IMR-90 (cell line): ENCODE measurements at regions not wholly inside any gene's neighbourhood (a gene's known extent, or its start where the extent isn't known, plus 50 kb on each side); places are given as distances from the start of the nearest gene placed in this dataset.

Experiments used
- ATAC-seq: fragments of 200-7000 bp; cut with Tn5 transposase; 2 replicates; pipeline ENCODE4 v1.9.1; 2020; ENCODE audit warnings: low read depth, mild to moderate bottlenecking, moderate library complexity
- BruUV-seq: library from RNA; stranded (reverse); fragments of 400-500 nt; replicated peaks from 2 replicates; lab custom pipeline; 2021; lab: Mats Ljungman, UMichigan
- CTCF ChIA-PET: fragments of 300-600 bp; formaldehyde crosslinking; extraction: SDS; loops from one replicate; lab custom pipeline; 2021; ENCODE audit warnings: antibody characterized with exemption; lab: Yijun Ruan, JAX
- POLR2A ChIA-PET: fragments of 300-600 bp; sonication (Branson Sonifier 250); formaldehyde crosslinking; loops from one replicate; lab custom pipeline; 2022; ENCODE audit warnings: antibody characterized with exemption; ENCODE audit not compliant: unreplicated experiment; lab: Charles Lee
- DNase-seq: peaks from one replicate; pipeline ENCODE4 v3.0.0; 2013
- H2AFZ ChIP-seq: replicated peaks from 2 replicates; pipeline ENCODE3; 2013; ENCODE audit warnings: low read length, mild to moderate bottlenecking; ENCODE audit not compliant: poor library complexity
- H2AK5ac ChIP-seq: 2 replicates; pipeline ENCODE4 v1.6.1; 2013; ENCODE audit warnings: low read depth, low read length, inconsistent platforms
- H2AK9ac ChIP-seq: replicated peaks from 2 replicates; pipeline ENCODE3; 2013; ENCODE audit warnings: mild to moderate bottlenecking, low read depth, low read length, moderate library complexity; ENCODE audit not compliant: poor library complexity
- H2BK120ac ChIP-seq: 2 replicates; pipeline ENCODE4 v1.6.1; 2013; ENCODE audit warnings: low read depth, low read length, inconsistent platforms
- H2BK15ac ChIP-seq: 3 replicates; pipeline ENCODE4 v1.6.1; 2013; ENCODE audit warnings: low read depth, low read length, inconsistent platforms
- H2BK20ac ChIP-seq: 2 replicates; pipeline ENCODE4 v1.6.1; 2013; ENCODE audit warnings: low read depth, mild to moderate bottlenecking, inconsistent platforms, low read length, moderate library complexity
- H2BK5ac ChIP-seq: 2 replicates; pipeline ENCODE4 v1.6.1; 2013; ENCODE audit warnings: mild to moderate bottlenecking, low read depth, low read length, inconsistent platforms; ENCODE audit not compliant: poor library complexity, severe bottlenecking
- H3K14ac ChIP-seq: replicated peaks from 2 replicates; pipeline ENCODE4 v1.6.1; 2013; ENCODE audit warnings: low read depth, low read length, inconsistent platforms
- H3K18ac ChIP-seq: 2 replicates; pipeline ENCODE4 v1.6.1; 2013; ENCODE audit warnings: low read depth, low read length, control low read depth
- H3K23ac ChIP-seq: 2 replicates; pipeline ENCODE4 v1.6.1; 2013; ENCODE audit warnings: low read depth, low read length, inconsistent platforms
- H3K27ac ChIP-seq: 2 replicates; pipeline ENCODE4 v1.5.1; 2013; ENCODE audit warnings: mild to moderate bottlenecking, control low read depth, low read length; ENCODE audit not compliant: insufficient read depth
- H3K27me3 ChIP-seq: 2 replicates; pipeline ENCODE4 v1.6.1; 2013; ENCODE audit warnings: low read length; ENCODE audit not compliant: control insufficient read depth, insufficient read depth
- H3K36me3 ChIP-seq: 2 replicates; pipeline ENCODE4 v1.6.1; 2013; ENCODE audit warnings: low read length, mixed read lengths; ENCODE audit not compliant: control insufficient read depth, insufficient read depth
- H3K4ac ChIP-seq: 2 replicates; pipeline ENCODE4 v1.6.1; 2013; ENCODE audit warnings: low read depth, low read length, inconsistent platforms
- H3K4me1 ChIP-seq: 2 replicates; pipeline ENCODE4 v1.6.1; 2013; ENCODE audit warnings: low read length, mixed read lengths; ENCODE audit not compliant: control insufficient read depth, insufficient read depth
- H3K4me2 ChIP-seq: 2 replicates; pipeline ENCODE4 v1.6.1; 2013; ENCODE audit warnings: low read depth, mild to moderate bottlenecking, control low read depth, low read length, moderate library complexity
- H3K4me3 ChIP-seq: 2 replicates; pipeline ENCODE4 v1.5.1; 2013; ENCODE audit warnings: low read depth, mild to moderate bottlenecking, control low read depth, low read length, moderate library complexity; ENCODE audit not compliant: insufficient read depth
- H3K56ac ChIP-seq: 2 replicates; pipeline ENCODE4 v1.6.1; 2013; ENCODE audit warnings: low read length, inconsistent platforms; ENCODE audit not compliant: insufficient read depth; ENCODE audit errors: extremely low read depth
- H3K79me1 ChIP-seq, 2 experiments: 2 replicates each; pipeline ENCODE4 v1.6.1; 2013; ENCODE audit warnings: low read length in 2 of 2, inconsistent platforms in 1 of 2, low read depth in 1 of 2
- H3K9ac ChIP-seq: 2 replicates; pipeline ENCODE4 v1.6.1; 2013; ENCODE audit warnings: low read depth, low read length, control low read depth
- H3K9me1 ChIP-seq: 2 replicates; pipeline ENCODE4 v1.6.1; 2013; ENCODE audit warnings: low read length, inconsistent platforms; ENCODE audit not compliant: insufficient read depth
- H3K9me3 ChIP-seq: 2 replicates; pipeline ENCODE4 v1.6.1; 2013; ENCODE audit warnings: low read length; ENCODE audit not compliant: control insufficient read depth, insufficient read depth
- H4K20me1 ChIP-seq: 2 replicates; pipeline ENCODE4 v1.6.1; 2013; ENCODE audit warnings: low read length, inconsistent platforms; ENCODE audit not compliant: insufficient read depth
- H4K5ac ChIP-seq: 2 replicates; pipeline ENCODE4 v1.6.1; 2013; ENCODE audit warnings: mild to moderate bottlenecking, low read depth, low read length, control low read depth
- H4K8ac ChIP-seq, 2 experiments: 2 replicates each; pipeline ENCODE4 v1.6.1; 2013; ENCODE audit warnings: low read depth in 2 of 2, low read length in 2 of 2, control low read depth in 1 of 2, inconsistent platforms in 1 of 2
- H4K91ac ChIP-seq: 2 replicates; pipeline ENCODE4 v1.6.1; 2013; ENCODE audit warnings: low read depth, low read length, inconsistent platforms; ENCODE audit not compliant: insufficient read depth
- MAZ ChIP-seq: IDR thresholded peaks from 2 replicates; pipeline ENCODE4 v1.6.1; 2012; ENCODE audit warnings: low read depth, mild to moderate bottlenecking, low read length, improper control_type of control experiment, moderate library complexity, borderline replicate concordance
- WGBS, 2 experiments: methylation state at CpG; one replicate each; pipeline versions ENCODE4 v1.1.5 to v1.1.7; 2013; ENCODE audit warnings: missing lambda C conversion rate in 2 of 2; ENCODE audit not compliant: insufficient read length in 1 of 2; ENCODE audit errors: extremely low coverage in 2 of 2; 5-methylcytosine and 5-hydroxymethylcytosine counted together
- dilution Hi-C: fragments of 300-500 bp; cut with HindIII; formaldehyde crosslinking; loops from one replicate; pipeline ENCODE4 v1.14.3; 2018; ENCODE audit warnings: low sequenced_read_pairs; ENCODE audit not compliant: unreplicated experiment
- in situ Hi-C: fragments of 300-500 bp; cut with MboI; formaldehyde crosslinking; loops from 3 replicates; pipeline ENCODE4 v1.14.3; 2019; ENCODE audit warnings: low sequenced_read_pairs, inconsistent platforms, mixed read lengths
- intact Hi-C: fragments of 100-400 bp; cut with micrococcal nuclease; formaldehyde crosslinking; loops from 2 replicates; pipeline ENCODE4 v1.10.0; 2022

DNA sequence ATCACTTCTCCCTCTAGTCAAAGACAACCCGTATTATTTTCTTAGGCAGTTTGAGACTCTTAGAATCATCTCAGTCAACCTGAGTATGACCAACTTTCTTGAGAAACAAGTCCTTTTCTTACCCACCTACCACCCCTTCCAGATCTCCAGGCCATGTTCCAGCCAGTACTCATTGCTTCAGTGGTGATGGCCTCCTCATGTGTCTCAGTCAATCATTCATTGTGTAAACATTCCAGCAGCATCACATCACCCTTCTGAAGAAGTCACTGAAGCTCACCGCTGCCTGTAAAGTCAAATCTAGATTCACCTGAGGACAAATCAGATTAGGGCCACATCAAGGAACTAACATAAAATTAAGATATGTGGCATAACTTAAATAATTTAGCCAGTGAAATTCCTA lies 467.2 kb upstream of the NRP1 start:
- Histone ChIP-seq H2BK15ac (no peak overlapping the region), H4K8ac (no peak overlapping the region), H3K4ac (no peak overlapping the region), H4K91ac (no peak overlapping the region), H3K9ac (no peak overlapping the region), H2AK5ac (no peak overlapping the region), H3K56ac (no peak overlapping the region), H3K4me1 (no peaks in the 10 kb centered on the region), H2AFZ (no peak overlapping the region), H3K18ac (no peak overlapping the region), H3K9me3 (no peaks in the 10 kb centered on the region), H2AK9ac (no peak overlapping the region), H2BK5ac (no peak overlapping the region), H3K36me3 (no peaks in the 10 kb centered on the region), H3K4me3 (no peak overlapping the region), H3K4me2 (no peak overlapping the region), H2BK120ac (no peak overlapping the region), H3K23ac (no peak overlapping the region), H2BK20ac (no peak overlapping the region), H3K27ac (no peak overlapping the region), H3K14ac (no peak overlapping the region), H4K20me1 (no peaks in the 10 kb centered on the region), H3K27me3 (no peaks in the 10 kb centered on the region), H3K79me1 (no peaks in the 10 kb centered on the region), H4K5ac (no peak overlapping the region), H3K9me1 (no peaks in the 10 kb centered on the region)
- no CpG with 5 or more reads among the region's 2 CpGs for WGBS, 2 experiments
- CTCF ChIA-PET, result interaction anchor here (1.2 kb wide), 1 partner anchor 19 kb away, joined by 3 read pairs; no protein-coding TSS in a partner anchor
- DNase-seq (peak; percentile 25), ATAC-seq (no peak)
- dilution Hi-C loops (no loop called here), intact Hi-C loops (loop anchor here (10.0 kb wide), 1 partner anchor 467 kb away; the partner anchor contains the start of gene NRP1), in situ Hi-C loops (no loop called here)
- POLR2A ChIA-PET, result no interaction called here
- no peak for TF ChIP-seq MAZ
- no TSS peak for BruUV-seq
